Right atrium auricular region (tissue), 2 donors: ENCODE measurements at regions not wholly inside any gene's neighbourhood (a gene's known extent, or its start where the extent isn't known, plus 50 kb on each side); places are given as distances from the start of the nearest gene placed in this dataset.

ENCODE experiments used
- DNase-seq: peaks from one replicate; pipeline ENCODE4 v3.0.0-alpha.2; 2019; ENCODE audit warnings: low spot score
- H3K27ac ChIP-seq, 2 donors: fragments of 200-600 bp; sonication (generic); 1 replicate in 1 of 2; 2 replicates in 1 of 2; pipeline ENCODE4 v1.5.1; 2016 to 2019
- H3K27me3 ChIP-seq, 2 donors: fragments of 200-600 bp; sonication (generic); one replicate each; pipeline versions ENCODE4 v1.5.1 to v1.6.0; 2017 to 2019
- H3K36me3 ChIP-seq: fragments of 200-600 bp; sonication (generic); one replicate; pipeline ENCODE4 v1.5.1; 2016
- H3K4me1 ChIP-seq, 2 donors: fragments of 200-600 bp; sonication (generic); one replicate each; pipeline versions ENCODE4 v1.5.1 to v1.6.0; 2017 to 2019
- H3K4me3 ChIP-seq, 2 donors: fragments of 200-600 bp; sonication (generic); 1 replicate in 1 of 2; 2 replicates in 1 of 2; pipeline ENCODE4 v1.5.1; 2017 to 2019; ENCODE audit warnings: mild to moderate bottlenecking in 1 of 2, moderate library complexity in 1 of 2
- H3K9me3 ChIP-seq, 2 donors: fragments of 200-600 bp; sonication (generic); one replicate each; pipeline ENCODE4 v1.5.1; 2019
- TF ChIP-seq, protein P1 (sequence below), 2 donors: fragments of 200-600 bp; sonication (generic); IDR thresholded peaks; one replicate each; pipeline ENCODE4 v1.5.1; 2019; ENCODE audit warnings: antibody characterized with exemption in 2 of 2

GRCh38 chr7:98500764-98501163, 99.9 kb upstream of the BAIAP2L1 start:
- Histone ChIP-seq H3K4me3 (no peak overlapping the region), H3K27me3 (no peaks in the 10 kb centered on the region), H3K36me3 (no peaks in the 10 kb centered on the region), H3K9me3 (peaks cover 0 to 14% of the 10 kb centered on the region in 2 donors), H3K27ac (no peak overlapping the region), H3K4me1 (no peaks in the 10 kb centered on the region)
- TF ChIP-seq, protein P1, sequence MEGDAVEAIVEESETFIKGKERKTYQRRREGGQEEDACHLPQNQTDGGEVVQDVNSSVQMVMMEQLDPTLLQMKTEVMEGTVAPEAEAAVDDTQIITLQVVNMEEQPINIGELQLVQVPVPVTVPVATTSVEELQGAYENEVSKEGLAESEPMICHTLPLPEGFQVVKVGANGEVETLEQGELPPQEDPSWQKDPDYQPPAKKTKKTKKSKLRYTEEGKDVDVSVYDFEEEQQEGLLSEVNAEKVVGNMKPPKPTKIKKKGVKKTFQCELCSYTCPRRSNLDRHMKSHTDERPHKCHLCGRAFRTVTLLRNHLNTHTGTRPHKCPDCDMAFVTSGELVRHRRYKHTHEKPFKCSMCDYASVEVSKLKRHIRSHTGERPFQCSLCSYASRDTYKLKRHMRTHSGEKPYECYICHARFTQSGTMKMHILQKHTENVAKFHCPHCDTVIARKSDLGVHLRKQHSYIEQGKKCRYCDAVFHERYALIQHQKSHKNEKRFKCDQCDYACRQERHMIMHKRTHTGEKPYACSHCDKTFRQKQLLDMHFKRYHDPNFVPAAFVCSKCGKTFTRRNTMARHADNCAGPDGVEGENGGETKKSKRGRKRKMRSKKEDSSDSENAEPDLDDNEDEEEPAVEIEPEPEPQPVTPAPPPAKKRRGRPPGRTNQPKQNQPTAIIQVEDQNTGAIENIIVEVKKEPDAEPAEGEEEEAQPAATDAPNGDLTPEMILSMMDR (IDR thresholded peaks at IDR 0.05): no peak
- DNase-seq: no peak

DNA sequence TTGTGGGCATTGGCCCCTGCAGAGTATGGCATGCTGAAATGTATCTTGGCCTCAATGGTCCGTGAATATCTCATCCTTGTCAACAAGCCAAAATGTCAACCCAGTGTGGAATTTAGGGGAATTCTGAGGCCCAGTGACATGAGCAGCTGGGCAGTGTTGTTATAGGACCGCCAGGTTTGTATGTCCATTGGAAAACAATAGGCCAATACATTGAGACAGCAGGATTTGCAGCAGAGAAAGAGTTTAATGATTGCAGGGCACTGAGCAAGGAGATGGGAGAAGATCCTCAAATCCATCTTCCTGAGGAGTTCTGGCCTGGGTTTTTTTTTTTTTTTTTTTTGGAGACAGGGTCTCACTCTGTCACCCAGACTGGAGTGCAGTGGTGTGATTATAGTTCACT, 95.7 kb upstream of the BAIAP2L1 start:
- TF ChIP-seq, protein P1 (IDR thresholded peaks at IDR 0.05): no peak
- DNase-seq: no peak
- Histone ChIP-seq H3K36me3 (no peaks in the 10 kb centered on the region), H3K9me3 (peaks cover 0 to 14% of the 10 kb centered on the region in 2 donors), H3K27ac (no peak overlapping the region), H3K27me3 (no peaks in the 10 kb centered on the region), H3K4me3 (no peak overlapping the region), H3K4me1 (no peaks in the 10 kb centered on the region)

DNA sequence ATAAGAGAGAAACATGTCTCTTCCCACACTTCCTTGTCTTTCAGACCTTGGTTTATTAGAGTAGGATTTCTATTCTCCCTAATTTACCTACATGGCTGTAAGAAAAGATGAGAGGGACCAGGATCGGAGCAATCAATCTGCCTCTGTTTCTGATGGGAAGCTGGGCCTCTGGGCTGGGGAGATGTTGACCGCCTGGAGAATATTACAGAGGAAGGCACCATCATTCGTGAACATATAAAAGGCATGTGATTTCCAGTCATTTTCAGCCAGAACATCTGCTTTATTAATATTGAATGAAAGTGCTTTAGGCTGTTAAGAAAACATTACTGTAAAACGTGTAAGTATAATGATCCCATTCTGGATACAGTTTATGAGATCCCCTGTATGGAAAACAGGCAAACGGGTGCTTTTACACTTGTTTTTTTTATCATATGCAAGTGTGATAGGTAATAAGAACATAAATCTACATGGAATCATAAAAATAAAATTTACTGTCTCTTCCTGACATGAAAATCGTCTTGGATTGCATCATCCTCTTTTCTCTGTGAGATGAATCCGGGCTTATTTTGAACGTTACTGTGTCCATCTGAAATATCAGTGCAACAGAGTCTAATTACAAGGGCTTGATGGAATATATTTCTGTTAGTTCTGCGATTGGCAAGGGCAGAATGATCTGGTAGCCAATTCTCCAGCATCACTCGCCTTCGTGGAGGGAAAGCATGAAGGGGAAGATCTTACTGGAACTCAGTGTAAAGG, 94.5 kb upstream of the BAIAP2L1 start:
- DNase-seq: no peak
- Histone ChIP-seq H3K9me3 (peaks cover 0 to 14% of the 10 kb centered on the region in 2 donors), H3K27me3 (no peaks in the 10 kb centered on the region), H3K4me1 (no peaks in the 10 kb centered on the region), H3K27ac (no peak overlapping the region), H3K4me3 (no peak overlapping the region), H3K36me3 (no peaks in the 10 kb centered on the region)
- TF ChIP-seq, protein P1 (IDR thresholded peaks at IDR 0.05): no peak

DNA sequence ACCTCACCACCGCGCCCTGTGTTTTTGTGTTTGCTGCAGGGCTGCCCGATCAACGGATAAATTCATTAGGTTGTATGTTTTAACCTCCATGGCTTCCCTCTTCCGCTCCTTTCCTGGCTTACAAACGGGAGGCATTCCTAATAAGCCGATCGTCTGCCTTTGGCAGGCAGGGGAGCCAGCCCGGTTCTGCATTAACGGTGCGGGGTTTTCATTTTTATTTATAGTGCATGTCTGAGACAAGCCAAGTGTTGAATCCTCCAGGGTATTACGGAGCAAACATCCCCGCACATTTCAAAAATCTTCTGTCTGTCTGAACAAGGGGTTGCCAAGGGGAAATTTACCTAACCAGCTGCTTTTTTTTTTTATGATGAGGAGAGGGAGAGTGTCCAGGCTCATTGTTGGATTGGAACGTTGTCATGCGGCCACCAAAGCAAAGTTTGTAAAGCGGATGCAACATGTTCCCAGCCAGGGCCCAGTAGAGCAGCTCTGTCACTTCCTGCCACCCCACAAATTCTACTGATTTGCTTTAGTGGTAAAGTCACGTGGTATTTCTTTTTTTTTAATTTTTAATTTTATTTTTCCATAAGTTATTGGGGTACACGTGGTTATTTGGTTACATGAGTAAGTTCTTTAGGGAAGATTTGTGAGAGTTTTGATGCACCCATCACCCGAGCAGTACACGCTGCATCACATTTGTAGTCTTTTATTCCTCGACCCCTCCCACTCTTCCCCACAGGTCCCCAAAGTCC, 92.3 kb upstream of the BAIAP2L1 start:
- Histone ChIP-seq H3K27me3 (no peaks in the 10 kb centered on the region), H3K36me3 (no peaks in the 10 kb centered on the region), H3K9me3 (peaks cover 0 to 14% of the 10 kb centered on the region in 2 donors), H3K27ac (no peak overlapping the region), H3K4me1 (no peaks in the 10 kb centered on the region), H3K4me3 (no peak overlapping the region)
- no peak for DNase-seq
- TF ChIP-seq, protein P1 (IDR thresholded peaks at IDR 0.05): no peak

DNA sequence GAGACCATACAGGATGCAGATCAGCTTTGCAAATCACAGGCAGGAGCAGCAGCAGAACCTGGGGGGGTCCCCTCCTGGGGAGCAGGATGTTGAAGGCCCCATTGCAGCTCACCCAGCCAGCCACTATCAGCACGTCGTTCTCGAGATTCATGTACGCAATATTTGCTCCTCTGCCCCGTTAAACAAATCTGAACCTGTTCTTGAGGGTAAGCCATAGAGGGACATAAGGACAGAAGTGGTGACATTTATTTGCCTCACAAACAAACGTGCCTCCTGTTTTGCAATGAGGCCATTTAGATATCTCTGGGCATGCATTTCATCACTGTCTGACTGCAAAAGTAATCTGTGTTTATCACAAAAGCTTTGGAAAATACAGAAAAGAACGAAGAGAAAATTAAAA, 87.3 kb upstream of the BAIAP2L1 start:
- H3K4me1 ChIP-seq: no peaks in the 10 kb centered on the region
- TF ChIP-seq, protein P1 (IDR thresholded peaks at IDR 0.05): no peak
- no peak overlapping the region for H3K4me3 ChIP-seq
- H3K27me3 ChIP-seq: no peaks in the 10 kb centered on the region
- H3K36me3 ChIP-seq: no peaks in the 10 kb centered on the region
- no peak for DNase-seq
- no peak overlapping the region for H3K27ac ChIP-seq
- no peaks in the 10 kb centered on the region for H3K9me3 ChIP-seq
